ENCODE measurements at regions not wholly inside any gene's neighbourhood (a gene's known extent, or its start where the extent isn't known, plus 50 kb on each side); places are given as distances from the start of the nearest gene placed in this dataset.

GRCh38 chr6:14934013-14934412, 311.9 kb upstream of the JARID2 start:
- Histone ChIP-seq H3K4me3 (ENCODE audit: severe bottlenecking) (no peak overlapping the region), H3K27me3 (ENCODE audit: insufficient read depth, poor library complexity, severe bottlenecking) (no peaks in the 10 kb centered on the region), H3K36me3 (ENCODE audit: low read depth) (no peaks in the 10 kb centered on the region), H3K27ac (ENCODE audit: poor library complexity, severe bottlenecking) (no peak overlapping the region), H3K4me1 (ENCODE audit: insufficient read depth, poor library complexity, severe bottlenecking) (peaks cover 7% of the 10 kb centered on the region), H3K9me3 (ENCODE audit: severe bottlenecking) (no peaks in the 10 kb centered on the region)
- no peak for TF ChIP-seq CTCF (IDR thresholded peaks at IDR 0.05; ENCODE audit: poor library complexity, severe bottlenecking)
- DNase-seq (ENCODE audit: low spot score) (no peak), ATAC-seq (ENCODE audit: low read depth) (no peak)

DNA sequence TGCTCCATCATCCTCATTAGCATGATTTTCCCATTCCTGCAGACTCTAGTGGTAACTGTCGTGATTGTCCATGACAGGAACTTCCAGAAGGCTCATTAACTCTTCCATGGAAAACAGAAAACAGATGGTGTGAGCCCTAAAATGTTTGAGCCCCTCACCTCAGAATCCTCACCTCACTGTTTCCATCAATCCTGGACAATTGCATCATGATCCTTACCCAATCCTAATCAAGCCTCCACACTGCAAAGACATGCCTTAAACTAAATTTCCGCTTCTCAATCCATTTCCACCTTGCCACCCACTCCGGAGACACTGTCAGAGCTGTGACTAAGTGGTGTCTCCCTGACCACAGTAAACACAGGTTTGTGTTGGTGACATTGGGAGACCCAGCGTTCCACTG, 311.0 kb upstream of the JARID2 start:
- no peak for DNase-seq (ENCODE audit: low spot score)
- Histone ChIP-seq H3K27me3 (ENCODE audit: insufficient read depth, poor library complexity, severe bottlenecking) (no peaks in the 10 kb centered on the region), H3K9me3 (ENCODE audit: severe bottlenecking) (no peaks in the 10 kb centered on the region), H3K4me3 (ENCODE audit: severe bottlenecking) (no peak overlapping the region), H3K4me1 (ENCODE audit: insufficient read depth, poor library complexity, severe bottlenecking) (peaks cover 7% of the 10 kb centered on the region), H3K27ac (ENCODE audit: poor library complexity, severe bottlenecking) (no peak overlapping the region), H3K36me3 (ENCODE audit: low read depth) (no peaks in the 10 kb centered on the region)
- TF ChIP-seq CTCF (IDR thresholded peaks at IDR 0.05; ENCODE audit: poor library complexity, severe bottlenecking), result no peak
- no peak for ATAC-seq (ENCODE audit: low read depth)

DNA sequence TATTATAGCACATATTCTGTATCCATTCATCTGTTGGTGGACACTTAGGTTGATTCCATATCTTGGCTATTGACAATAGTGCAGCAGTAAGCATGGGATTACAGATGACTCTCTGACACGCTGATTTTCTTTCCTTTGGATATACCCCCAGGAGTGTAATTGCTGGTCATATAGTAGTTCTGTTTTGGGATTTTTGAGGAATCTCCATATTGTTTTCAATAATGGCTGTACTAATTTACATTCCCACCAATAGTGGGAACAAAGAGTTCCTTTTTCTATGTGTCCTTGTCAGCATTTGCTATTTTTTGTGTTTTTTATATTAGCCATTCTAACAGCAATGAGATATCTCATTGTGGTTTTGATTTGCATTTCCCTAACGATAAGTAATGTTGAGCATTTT, 309.0 kb upstream of the JARID2 start:
- no peak for DNase-seq (ENCODE audit: low spot score)
- TF ChIP-seq CTCF (IDR thresholded peaks at IDR 0.05; ENCODE audit: poor library complexity, severe bottlenecking), result no peak
- no peak for ATAC-seq (ENCODE audit: low read depth)
- H3K36me3 ChIP-seq (ENCODE audit: low read depth), result no peaks in the 10 kb centered on the region
- no peak overlapping the region for H3K4me3 ChIP-seq (ENCODE audit: severe bottlenecking)
- H3K27me3 ChIP-seq (ENCODE audit: insufficient read depth, poor library complexity, severe bottlenecking), result no peaks in the 10 kb centered on the region
- H3K27ac ChIP-seq (ENCODE audit: poor library complexity, severe bottlenecking), result no peak overlapping the region
- H3K9me3 ChIP-seq (ENCODE audit: severe bottlenecking), result no peaks in the 10 kb centered on the region
- no peaks in the 10 kb centered on the region for H3K4me1 ChIP-seq (ENCODE audit: insufficient read depth, poor library complexity, severe bottlenecking)

DNA sequence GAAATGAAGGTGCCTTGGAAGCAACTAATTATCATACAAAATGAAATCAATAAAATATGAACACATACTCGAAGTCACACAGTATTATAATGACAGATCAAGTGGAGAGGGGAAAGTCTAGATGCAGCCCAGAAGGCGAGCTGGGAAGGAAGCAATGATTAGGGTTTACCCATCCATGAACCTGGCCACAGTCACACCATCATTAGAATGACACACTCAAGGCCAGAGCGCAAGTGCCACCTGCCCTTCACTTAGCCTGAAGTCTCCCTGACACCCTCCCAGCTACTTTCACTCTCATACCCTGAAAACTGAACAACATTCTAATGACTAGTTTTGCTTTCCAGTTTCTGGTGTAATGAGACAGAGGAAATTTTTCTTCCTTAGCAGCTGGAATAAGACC, 302.8 kb upstream of the JARID2 start:
- TF ChIP-seq CTCF (IDR thresholded peaks at IDR 0.05; ENCODE audit: poor library complexity, severe bottlenecking), result no peak
- no peak for DNase-seq (ENCODE audit: low spot score)
- H3K27ac ChIP-seq (ENCODE audit: poor library complexity, severe bottlenecking), result no peak overlapping the region
- no peak for ATAC-seq (ENCODE audit: low read depth)
- H3K36me3 ChIP-seq (ENCODE audit: low read depth), result no peaks in the 10 kb centered on the region
- no peaks in the 10 kb centered on the region for H3K9me3 ChIP-seq (ENCODE audit: severe bottlenecking)
- no peaks in the 10 kb centered on the region for H3K4me1 ChIP-seq (ENCODE audit: insufficient read depth, poor library complexity, severe bottlenecking)
- no peaks in the 10 kb centered on the region for H3K27me3 ChIP-seq (ENCODE audit: insufficient read depth, poor library complexity, severe bottlenecking)
- H3K4me3 ChIP-seq (ENCODE audit: severe bottlenecking), result no peak overlapping the region

DNA sequence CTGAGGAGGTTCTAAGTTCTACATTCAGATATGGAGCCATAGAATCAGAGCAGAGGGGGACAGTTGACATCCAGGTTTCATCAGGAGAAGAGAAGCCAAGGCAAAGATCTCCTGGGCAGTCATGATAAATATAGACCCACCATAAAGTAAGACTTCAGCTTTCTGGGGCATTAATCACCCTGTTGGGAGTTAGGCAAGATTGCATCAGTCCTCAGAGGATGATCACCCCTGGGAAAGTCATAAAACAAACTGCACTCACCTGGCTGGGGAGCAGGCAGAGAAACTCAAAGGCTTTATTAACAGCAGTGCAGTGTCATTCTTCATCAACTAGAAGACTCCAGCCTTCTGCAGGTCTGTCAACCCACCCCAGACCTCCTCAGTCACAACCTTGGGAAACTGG, 301.3 kb upstream of the JARID2 start:
- Histone ChIP-seq H3K27ac (ENCODE audit: poor library complexity, severe bottlenecking) (no peak overlapping the region), H3K36me3 (ENCODE audit: low read depth) (no peaks in the 10 kb centered on the region), H3K9me3 (ENCODE audit: severe bottlenecking) (no peaks in the 10 kb centered on the region), H3K4me1 (ENCODE audit: insufficient read depth, poor library complexity, severe bottlenecking) (no peaks in the 10 kb centered on the region), H3K27me3 (ENCODE audit: insufficient read depth, poor library complexity, severe bottlenecking) (no peaks in the 10 kb centered on the region), H3K4me3 (ENCODE audit: severe bottlenecking) (no peak overlapping the region)
- ATAC-seq (ENCODE audit: low read depth), result peak; percentile 78
- no peak for DNase-seq (ENCODE audit: low spot score)
- TF ChIP-seq CTCF (IDR thresholded peaks at IDR 0.05; ENCODE audit: poor library complexity, severe bottlenecking), result no peak
